GM18508 (cell line): ENCODE measurements at regions not wholly inside any gene's neighbourhood (a gene's known extent, or its start where the extent isn't known, plus 50 kb on each side); places are given as distances from the start of the nearest gene placed in this dataset.
A peak's percentile ranks its signal among the peaks of the same experiment; 100 is the strongest.

Source experiments
- ATAC-seq: cut with Tn5 transposase; IDR thresholded peaks from one replicate; pipeline ENCODE4 v1.9.1; 2021; ENCODE audit warnings: moderate number of reproducible peaks; ENCODE audit not compliant: insufficient read depth, unreplicated experiment

- ATAC-seq: no peak
These were observed 56.6 kb downstream of the HLA-G start for GRCh38 chr6:29884261-29884660.

- no peak for ATAC-seq
These were observed 55.6 kb upstream of the HLA-A start for GRCh38 chr6:29886701-29887100.

- ATAC-seq: no peak
These were observed 55.0 kb upstream of the HLA-A start for GRCh38 chr6:29887330-29887818.

GRCh38 chr6:29887819-29888776 lies 54.2 kb upstream of the HLA-A start:
- peak; percentile 51 for ATAC-seq
